ENCODE measurements at regions not wholly inside any gene's neighbourhood (a gene's known extent, or its start where the extent isn't known, plus 50 kb on each side); places are given as distances from the start of the nearest gene placed in this dataset.

DNA sequence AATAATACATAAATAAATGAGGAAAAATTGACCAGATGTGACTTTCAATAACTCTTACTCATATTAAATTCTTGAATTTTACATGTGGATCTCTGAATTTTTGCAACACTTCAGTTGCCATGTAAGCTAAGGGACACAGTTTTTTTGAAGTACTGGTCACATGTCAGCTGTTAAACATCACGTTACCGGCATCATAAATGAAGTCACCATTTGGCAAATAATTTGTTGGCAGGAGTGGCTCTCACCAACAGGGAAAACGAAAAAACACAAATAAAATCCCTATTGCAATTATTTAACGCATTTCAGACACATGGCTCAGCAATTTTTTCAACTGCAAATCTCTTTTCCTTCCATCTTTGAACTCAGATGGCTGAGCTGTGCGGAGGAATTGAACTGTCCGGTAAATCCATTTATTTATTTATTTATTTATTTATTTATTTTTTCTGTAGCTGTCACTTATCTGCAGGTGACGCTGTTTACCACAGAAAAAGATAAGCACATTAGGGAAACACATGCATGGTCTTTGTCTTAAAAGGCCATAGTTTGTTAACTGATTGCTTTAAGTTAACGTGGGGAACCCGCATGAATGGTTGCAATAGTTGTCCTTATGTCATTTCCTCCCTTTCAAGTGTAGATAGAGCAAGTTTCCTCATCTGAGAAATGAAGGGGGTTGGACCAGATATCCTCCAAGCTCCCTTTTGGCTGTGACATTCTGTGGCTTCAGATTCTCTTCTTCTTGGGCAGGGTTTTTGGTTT is 64.7 kb upstream of the JAZF1 start:
- DNase-seq (ENCODE audit: extremely low spot score): no peak
- TF ChIP-seq ELF4 (IDR thresholded peaks at IDR 0.05) (no peak), SP1 (IDR thresholded peaks at IDR 0.05) (no peak), SUZ12 (IDR thresholded peaks at IDR 0.05) (no peak), TARDBP (IDR thresholded peaks at IDR 0.05) (no peak), FOXK2 (IDR thresholded peaks at IDR 0.05) (no peak), CTBP1 (IDR thresholded peaks at IDR 0.05; ENCODE audit: borderline replicate concordance) (no peak), NFRKB (IDR thresholded peaks at IDR 0.05) (no peak), LEF1 (IDR thresholded peaks at IDR 0.05; ENCODE audit: borderline replicate concordance) (no peak), L3MBTL2 (conservative IDR thresholded peaks at IDR 0.05) (no peak), FOXM1 (IDR thresholded peaks at IDR 0.05; ENCODE audit: borderline replicate concordance) (no peak), BHLHE40 (IDR thresholded peaks at IDR 0.05; ENCODE audit: borderline replicate concordance) (no peak), ARNT (IDR thresholded peaks at IDR 0.05) (no peak), HDGF (IDR thresholded peaks at IDR 0.05; ENCODE audit: borderline replicate concordance) (no peak), FOXA1 (IDR thresholded peaks at IDR 0.05) (no peak), ZNF384 (IDR thresholded peaks at IDR 0.05) (no peak)
- TF ChIP-seq, protein P1, sequence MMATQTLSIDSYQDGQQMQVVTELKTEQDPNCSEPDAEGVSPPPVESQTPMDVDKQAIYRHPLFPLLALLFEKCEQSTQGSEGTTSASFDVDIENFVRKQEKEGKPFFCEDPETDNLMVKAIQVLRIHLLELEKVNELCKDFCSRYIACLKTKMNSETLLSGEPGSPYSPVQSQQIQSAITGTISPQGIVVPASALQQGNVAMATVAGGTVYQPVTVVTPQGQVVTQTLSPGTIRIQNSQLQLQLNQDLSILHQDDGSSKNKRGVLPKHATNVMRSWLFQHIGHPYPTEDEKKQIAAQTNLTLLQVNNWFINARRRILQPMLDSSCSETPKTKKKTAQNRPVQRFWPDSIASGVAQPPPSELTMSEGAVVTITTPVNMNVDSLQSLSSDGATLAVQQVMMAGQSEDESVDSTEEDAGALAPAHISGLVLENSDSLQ (IDR thresholded peaks at IDR 0.05): no peak

DNA sequence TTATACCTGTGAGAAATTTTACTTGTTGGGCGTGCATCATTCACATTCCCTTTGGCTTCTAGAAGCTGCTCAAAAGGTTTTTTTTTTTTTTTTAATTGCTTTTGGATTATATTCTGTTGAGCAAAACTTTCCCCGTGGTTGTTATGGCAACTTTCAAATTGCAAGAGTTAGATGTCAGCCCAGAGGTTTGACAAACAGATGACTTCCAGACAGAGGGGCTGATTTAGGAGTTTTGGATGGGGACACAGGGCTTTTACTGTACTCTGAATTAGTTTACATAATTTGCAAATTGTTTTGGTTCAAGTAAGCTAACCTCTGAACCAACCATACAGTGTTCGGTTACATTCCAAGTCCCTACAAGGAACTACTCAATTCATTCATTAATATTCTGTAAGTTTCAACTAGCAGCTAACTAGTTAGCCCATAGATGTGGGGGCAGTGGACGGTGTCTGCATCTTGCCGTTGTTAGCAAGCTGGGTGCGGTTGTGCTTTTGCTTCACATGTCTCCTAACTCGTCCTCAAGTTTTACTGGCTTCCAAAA is 66.4 kb upstream of the JAZF1 start:
- POLR2A ChIA-PET: no interaction called here
- CTCF ChIA-PET: no interaction called here
- no peak for DNase-seq (ENCODE audit: extremely low spot score)
- TF ChIP-seq, protein P1 (IDR thresholded peaks at IDR 0.05): no peak
- no peak for TF ChIP-seq FOXA1 (IDR thresholded peaks at IDR 0.05)
- TF ChIP-seq HDGF (IDR thresholded peaks at IDR 0.05; ENCODE audit: borderline replicate concordance): no peak
- TF ChIP-seq ZNF384 (IDR thresholded peaks at IDR 0.05): no peak
- TF ChIP-seq SUZ12 (IDR thresholded peaks at IDR 0.05): no peak
- TF ChIP-seq ELF4 (IDR thresholded peaks at IDR 0.05): no peak
- no peak for TF ChIP-seq ARNT (IDR thresholded peaks at IDR 0.05)
- TF ChIP-seq SP1 (IDR thresholded peaks at IDR 0.05): no peak
- no peak for TF ChIP-seq L3MBTL2 (conservative IDR thresholded peaks at IDR 0.05)
- no peak for TF ChIP-seq BHLHE40 (IDR thresholded peaks at IDR 0.05; ENCODE audit: borderline replicate concordance)
- no peak for TF ChIP-seq LEF1 (IDR thresholded peaks at IDR 0.05; ENCODE audit: borderline replicate concordance)
- TF ChIP-seq FOXM1 (IDR thresholded peaks at IDR 0.05; ENCODE audit: borderline replicate concordance): no peak
- TF ChIP-seq TARDBP (IDR thresholded peaks at IDR 0.05): no peak
- TF ChIP-seq FOXK2 (IDR thresholded peaks at IDR 0.05): no peak
- no peak for TF ChIP-seq NFRKB (IDR thresholded peaks at IDR 0.05)
- TF ChIP-seq CTBP1 (IDR thresholded peaks at IDR 0.05; ENCODE audit: borderline replicate concordance): no peak

More for the DNA sequence above, 64.7 kb upstream of the JAZF1 start:
- POLR2A ChIA-PET: no interaction called here
- CTCF ChIA-PET: interaction anchor here (0.7 kb wide), 1 partner anchor 212 kb away, joined by 3 read pairs; no protein-coding TSS in a partner anchor

DNA sequence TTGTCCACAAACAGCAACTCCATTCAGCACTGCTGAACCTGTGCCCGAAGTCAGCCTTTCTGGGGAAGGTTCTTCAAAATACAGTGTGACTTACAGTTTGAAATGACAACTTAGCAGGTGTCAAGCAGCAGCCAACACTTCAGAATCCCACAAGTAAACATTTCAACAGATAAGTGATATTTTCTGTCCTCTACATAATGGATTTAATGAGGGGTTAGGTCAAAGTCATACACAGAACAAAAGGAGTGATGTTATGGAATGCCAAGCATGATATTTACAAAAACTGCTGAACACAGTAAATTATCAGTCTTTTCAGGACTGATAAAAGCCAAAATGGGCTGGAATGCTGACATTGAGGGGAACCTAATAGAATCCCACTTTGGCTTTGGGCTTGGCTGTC is 77.6 kb upstream of the JAZF1 start:
- DNase-seq (ENCODE audit: extremely low spot score): no peak
- TF ChIP-seq, protein P1 (IDR thresholded peaks at IDR 0.05): no peak
- TF ChIP-seq HDGF (IDR thresholded peaks at IDR 0.05; ENCODE audit: borderline replicate concordance) (no peak), FOXM1 (IDR thresholded peaks at IDR 0.05; ENCODE audit: borderline replicate concordance) (no peak), FOXK2 (IDR thresholded peaks at IDR 0.05) (no peak)
- ChIA-PET POLR2A (no interaction called here), CTCF (no interaction called here)

DNA sequence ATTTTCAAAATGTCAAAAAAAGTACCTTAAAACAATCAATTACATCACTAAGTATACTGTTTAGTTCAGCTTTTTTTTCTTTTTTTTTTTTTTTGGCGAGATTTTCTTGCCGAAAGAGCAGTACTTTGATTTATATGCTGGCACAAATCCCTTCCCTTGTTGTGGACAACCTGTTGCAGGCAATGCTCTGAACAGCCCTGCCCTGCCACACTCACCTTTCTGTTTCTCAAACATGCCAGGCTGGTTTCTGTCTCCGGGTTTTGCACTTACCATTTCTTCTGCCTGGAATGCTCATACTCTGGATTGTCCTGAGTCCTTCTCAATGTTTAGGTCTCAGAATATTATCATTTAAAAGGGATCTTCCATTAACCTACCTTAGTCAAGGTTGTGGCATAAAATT is 80.4 kb upstream of the JAZF1 start:
- no peak for DNase-seq (ENCODE audit: extremely low spot score)
- TF ChIP-seq, protein P1 (IDR thresholded peaks at IDR 0.05): no peak
- TF ChIP-seq SUZ12 (IDR thresholded peaks at IDR 0.05) (no peak), L3MBTL2 (conservative IDR thresholded peaks at IDR 0.05) (no peak), LEF1 (IDR thresholded peaks at IDR 0.05; ENCODE audit: borderline replicate concordance) (no peak), FOXK2 (IDR thresholded peaks at IDR 0.05) (no peak), ARNT (IDR thresholded peaks at IDR 0.05) (no peak), ELF4 (IDR thresholded peaks at IDR 0.05) (no peak), FOXA1 (IDR thresholded peaks at IDR 0.05) (no peak), HDGF (IDR thresholded peaks at IDR 0.05; ENCODE audit: borderline replicate concordance) (no peak), TARDBP (IDR thresholded peaks at IDR 0.05) (no peak), SP1 (IDR thresholded peaks at IDR 0.05) (no peak), NFRKB (IDR thresholded peaks at IDR 0.05) (no peak), BHLHE40 (IDR thresholded peaks at IDR 0.05; ENCODE audit: borderline replicate concordance) (no peak), FOXM1 (IDR thresholded peaks at IDR 0.05; ENCODE audit: borderline replicate concordance) (no peak)
- ChIA-PET CTCF (no interaction called here), POLR2A (no interaction called here)

DNA sequence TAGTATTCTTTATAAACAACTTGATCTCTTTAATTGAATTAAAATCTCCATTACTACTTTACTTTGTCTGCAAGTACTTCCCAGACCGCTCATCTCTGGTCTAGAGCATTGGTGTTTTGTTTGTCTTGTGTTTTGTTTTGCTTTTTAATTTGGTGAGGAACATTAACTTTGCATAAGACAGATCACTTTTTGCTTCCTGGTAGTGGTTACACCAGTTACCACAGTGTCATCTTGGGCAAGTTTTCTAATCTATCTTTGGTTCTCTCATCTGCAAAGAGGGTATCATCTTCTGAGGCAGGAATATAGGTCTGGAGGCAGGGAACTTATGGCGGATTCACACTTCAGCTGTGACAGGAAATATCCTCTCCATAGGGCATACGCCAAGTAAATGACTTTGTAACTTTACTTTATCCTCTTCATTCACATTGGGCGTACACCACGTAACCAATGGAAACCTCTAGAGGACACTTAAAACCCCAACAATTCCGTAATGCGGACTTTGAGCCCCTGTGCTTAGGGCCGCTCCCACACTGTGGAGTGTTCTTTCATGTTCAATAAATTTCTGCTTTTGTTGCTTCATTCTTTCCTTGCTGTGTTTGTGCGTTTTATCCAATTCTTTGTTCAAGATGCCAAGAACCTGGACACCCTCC is 83.2 kb upstream of the JAZF1 start:
- TF ChIP-seq, protein P1 (IDR thresholded peaks at IDR 0.05): no peak
- ChIA-PET POLR2A (no interaction called here), CTCF (interaction anchor here (0.7 kb wide), 1 partner anchor 549 kb away, joined by 3 read pairs; no protein-coding TSS in a partner anchor)
- DNase-seq (ENCODE audit: extremely low spot score): no peak
